HepG2 (cell line): ENCODE measurements at regions not wholly inside any gene's neighbourhood (a gene's known extent, or its start where the extent isn't known, plus 50 kb on each side); places are given as distances from the start of the nearest gene placed in this dataset.

ENCODE experiments used
- ATAC-seq: fragments of 200-7000 bp; cut with Tn5 transposase; 3 replicates; pipeline ENCODE4 v1.9.1; 2020; ENCODE audit warnings: mild to moderate bottlenecking, moderate library complexity
- BruUV-seq: library from RNA; stranded (reverse); fragments of 400-500 nt; replicated peaks from 2 replicates; lab custom pipeline; 2021; lab: Mats Ljungman, UMichigan
- CTCF ChIA-PET: fragments of 300-600 bp; formaldehyde crosslinking; extraction: SDS; loops from one replicate; lab custom pipeline; 2021; ENCODE audit warnings: low total read pairs, inconsistent platforms, low intra/inter-chr PET ratio; lab: Yijun Ruan, JAX
- POLR2A ChIA-PET: fragments of 350-600 bp; sonication (Branson Sonifier 250); formaldehyde crosslinking; loops from one replicate; lab custom pipeline; 2020; ENCODE audit warnings: antibody characterized with exemption, inconsistent platforms; lab: Yijun Ruan, JAX
- DNase-seq: peaks from one replicate; pipeline ENCODE4 v3.0.0-alpha.2; 2015; ENCODE audit warnings: low spot score
- FAIRE-seq: peaks from 3 replicates; lab custom pipeline; 2011; peaks lifted over from hg19 to GRCh38; lab: Jason Lieb, UNC
- H2AFZ ChIP-seq: one replicate; pipeline ENCODE4 v1.6.1; 2011; ENCODE audit warnings: low read length, inconsistent platforms
- H3K27ac ChIP-seq: fragments of 300-600 bp; 3 replicates; pipeline ENCODE4 v1.8.0; 2011; ENCODE audit warnings: mixed run types, mild to moderate bottlenecking, mixed read lengths, low read length, inconsistent platforms; ENCODE audit not compliant: insufficient read depth; ENCODE audit errors: extremely low read length
- H3K27me3 ChIP-seq, 2 experiments: fragments of 200-600 bp in 1 of 2; 2 replicates in 1 of 2; 3 replicates in 1 of 2; pipeline versions ENCODE4 v1.6.0 to v1.8.0; 2011; ENCODE audit warnings: low read length in 2 of 2, mild to moderate bottlenecking in 2 of 2, moderate library complexity in 2 of 2, inconsistent platforms in 1 of 2; ENCODE audit not compliant: insufficient read depth in 2 of 2, control insufficient read depth in 1 of 2
- H3K36me3 ChIP-seq, 2 experiments: fragments of 200-600 bp in 1 of 2; replicated peaks in 1 of 2; 2 replicates in 1 of 2; 3 replicates in 1 of 2; pipeline versions ENCODE4 v1.5.1 to v1.8.0; 2011; ENCODE audit warnings: low read length in 2 of 2, inconsistent platforms in 1 of 2; ENCODE audit not compliant: insufficient read depth in 2 of 2, control insufficient read depth in 1 of 2
- H3K4me1 ChIP-seq: 2 replicates; pipeline ENCODE4 v1.5.1; 2012; ENCODE audit warnings: low read length, inconsistent platforms; ENCODE audit not compliant: insufficient read depth
- H3K4me2 ChIP-seq: 2 replicates; pipeline ENCODE4 v1.6.0; 2011; ENCODE audit warnings: low read depth, low read length, inconsistent platforms
- H3K4me3 ChIP-seq, 3 experiments: fragments of 200-600 bp in 1 of 3; sonication (generic), shearing (Covaris generic) in 1 of 3; replicated peaks in 1 of 3; 2 replicates each; pipeline ENCODE4 v1.5.1; 2011 to 2016; ENCODE audit warnings: low read length in 3 of 3, inconsistent platforms in 2 of 3, low read depth in 2 of 3, mild to moderate bottlenecking in 2 of 3, control low read depth in 1 of 3, mixed read lengths in 1 of 3; ENCODE audit not compliant: insufficient read depth in 1 of 3
- H3K79me2 ChIP-seq: one replicate; pipeline ENCODE4 v1.6.1; 2011; ENCODE audit warnings: low read length, inconsistent platforms; ENCODE audit not compliant: insufficient read depth
- H3K9ac ChIP-seq: 2 replicates; pipeline ENCODE4 v1.6.0; 2011; ENCODE audit warnings: mild to moderate bottlenecking, low read depth, low read length, inconsistent platforms; ENCODE audit not compliant: insufficient read depth
- H3K9me3 ChIP-seq: 2 replicates; pipeline ENCODE4 v1.5.1; 2012; ENCODE audit warnings: mild to moderate bottlenecking, low read length
- H4K20me1 ChIP-seq: 2 replicates; pipeline ENCODE4 v1.6.0; 2011; ENCODE audit warnings: inconsistent platforms, mild to moderate bottlenecking, low read length, moderate library complexity; ENCODE audit not compliant: insufficient read depth
- CHCHD3 ChIP-seq: sonication (generic); formaldehyde crosslinking; IDR thresholded peaks from 2 replicates; pipeline ENCODE4 v1.8.0; 2022; ENCODE audit warnings: mild to moderate bottlenecking, missing genetic modification reagents, moderate library complexity
- HDAC6 ChIP-seq: fragments of 200-600 bp; sonication (generic); IDR thresholded peaks from 2 replicates; pipeline ENCODE4 v1.7.0; 2017; ENCODE audit warnings: mild to moderate bottlenecking, antibody characterized with exemption, low read length, low read depth
- NFIB ChIP-seq: sonication (generic); formaldehyde crosslinking; IDR thresholded peaks from 2 replicates; pipeline ENCODE4 v1.9.0; 2021; ENCODE audit warnings: missing genetic modification reagents, mild to moderate bottlenecking, borderline replicate concordance
- NFRKB ChIP-seq: fragments of 450-650 bp; IDR thresholded peaks from 2 replicates; pipeline ENCODE4 v1.6.1; 2017
- PTBP1 ChIP-seq: fragments of 200-400 bp; formaldehyde crosslinking; IDR thresholded peaks from 2 replicates; pipeline ENCODE4 v1.6.1; 2018; ENCODE audit warnings: low read length, low read depth; ENCODE audit not compliant: poor library complexity, severe bottlenecking
- RARG ChIP-seq: sonication (generic); formaldehyde crosslinking; IDR thresholded peaks from 2 replicates; pipeline ENCODE4 v1.4.0; 2020; ENCODE audit warnings: low read depth, mild to moderate bottlenecking, missing genetic modification reagents
- SAP130 ChIP-seq: IDR thresholded peaks from 2 replicates; pipeline ENCODE4 v1.6.1; 2016; ENCODE audit warnings: low read depth
- WGBS: methylation state at CpG from one replicate; pipeline ENCODE4 v1.1.6; 2017; ENCODE audit warnings: low lambda C conversion rate; 5-methylcytosine and 5-hydroxymethylcytosine counted together
- in situ Hi-C: cut with HindIII; loops from 2 replicates; pipeline ENCODE4 v1.10.0; 2017; ENCODE audit warnings: low pct_unique_long_range_greater_than_20kb; ENCODE audit not compliant: extremely low pct_ligation_motif_present
- intact Hi-C: fragments of 100-400 bp; cut with micrococcal nuclease; formaldehyde crosslinking; loops from one replicate; pipeline ENCODE4 v1.10.0; 2022; ENCODE audit not compliant: unreplicated experiment
- TF ChIP-seq, protein P1 (sequence below): sonication (generic); formaldehyde crosslinking; IDR thresholded peaks from 2 replicates; pipeline ENCODE4 v1.4.0; 2020; ENCODE audit warnings: low read depth, missing genetic modification reagents
- TF ChIP-seq, protein P2 (sequence below): IDR thresholded peaks from 2 replicates; pipeline ENCODE4 v1.6.1; 2016; ENCODE audit warnings: missing genetic modification reagents, missing compliant biosample characterization

DNA sequence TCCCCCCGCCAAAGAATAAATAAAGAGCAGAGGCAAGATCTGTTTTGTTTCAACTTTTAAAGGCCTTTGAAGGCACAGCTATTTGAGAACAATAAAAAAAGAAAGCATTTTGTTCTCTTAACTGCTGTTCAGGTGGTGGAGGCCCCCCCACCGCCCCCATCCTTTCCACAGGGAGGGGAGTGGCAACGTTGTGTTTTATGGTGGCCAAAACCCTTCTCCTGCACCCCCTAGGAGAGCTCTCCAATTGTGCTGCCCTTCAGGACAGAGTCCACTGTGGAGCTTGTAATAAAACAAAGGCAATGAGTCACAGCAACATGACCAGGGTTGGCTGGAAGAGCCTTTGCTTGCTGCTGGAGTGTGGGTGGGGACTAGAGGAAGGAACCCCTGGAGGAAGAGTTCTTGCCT, 987.9 kb downstream of the KCNMA1 start:
- intact Hi-C loops, result no loop called here
- Histone ChIP-seq H3K4me3 (no peak overlapping the region), H3K79me2 (no peaks in the 10 kb centered on the region), H2AFZ (no peak overlapping the region), H3K9ac (no peak overlapping the region), H3K36me3 (no peaks in the 10 kb centered on the region), H3K4me1 (no peaks in the 10 kb centered on the region), H3K27me3 (peaks cover 0 to 5% of the 10 kb centered on the region in 2 experiments; a peak in 1 of 5 replicates), H3K27ac (no peak overlapping the region), H3K4me2 (no peak overlapping the region), H3K9me3 (no peaks in the 10 kb centered on the region), H4K20me1 (no peaks in the 10 kb centered on the region)
- ChIA-PET POLR2A (no interaction called here), CTCF (no interaction called here)
- TF ChIP-seq NFIB (CRISPR knock-in tag), result no peak
- TF ChIP-seq, protein P1, sequence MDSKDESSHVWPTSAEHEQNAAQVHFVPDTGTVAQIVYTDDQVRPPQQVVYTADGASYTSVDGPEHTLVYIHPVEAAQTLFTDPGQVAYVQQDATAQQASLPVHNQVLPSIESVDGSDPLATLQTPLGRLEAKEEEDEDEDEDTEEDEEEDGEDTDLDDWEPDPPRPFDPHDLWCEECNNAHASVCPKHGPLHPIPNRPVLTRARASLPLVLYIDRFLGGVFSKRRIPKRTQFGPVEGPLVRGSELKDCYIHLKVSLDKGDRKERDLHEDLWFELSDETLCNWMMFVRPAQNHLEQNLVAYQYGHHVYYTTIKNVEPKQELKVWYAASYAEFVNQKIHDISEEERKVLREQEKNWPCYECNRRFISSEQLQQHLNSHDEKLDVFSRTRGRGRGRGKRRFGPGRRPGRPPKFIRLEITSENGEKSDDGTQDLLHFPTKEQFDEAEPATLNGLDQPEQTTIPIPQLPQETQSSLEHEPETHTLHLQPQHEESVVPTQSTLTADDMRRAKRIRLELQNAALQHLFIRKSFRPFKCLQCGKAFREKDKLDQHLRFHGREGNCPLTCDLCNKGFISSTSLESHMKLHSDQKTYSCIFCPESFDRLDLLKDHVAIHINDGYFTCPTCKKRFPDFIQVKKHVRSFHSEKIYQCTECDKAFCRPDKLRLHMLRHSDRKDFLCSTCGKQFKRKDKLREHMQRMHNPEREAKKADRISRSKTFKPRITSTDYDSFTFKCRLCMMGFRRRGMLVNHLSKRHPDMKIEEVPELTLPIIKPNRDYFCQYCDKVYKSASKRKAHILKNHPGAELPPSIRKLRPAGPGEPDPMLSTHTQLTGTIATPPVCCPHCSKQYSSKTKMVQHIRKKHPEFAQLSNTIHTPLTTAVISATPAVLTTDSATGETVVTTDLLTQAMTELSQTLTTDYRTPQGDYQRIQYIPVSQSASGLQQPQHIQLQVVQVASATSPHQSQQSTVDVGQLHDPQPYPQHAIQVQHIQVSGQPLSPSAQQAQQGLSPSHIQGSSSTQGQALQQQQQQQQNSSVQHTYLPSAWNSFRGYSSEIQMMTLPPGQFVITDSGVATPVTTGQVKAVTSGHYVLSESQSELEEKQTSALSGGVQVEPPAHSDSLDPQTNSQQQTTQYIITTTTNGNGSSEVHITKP, result no peak
- TF ChIP-seq CHCHD3, result no peak
- FAIRE-seq (no peak), DNase-seq (no peak), ATAC-seq (no peak; the same call in 2 of the 3 replicates)
- WGBS, result 5% methylated on average over 3 of the region's 3 CpGs
- BruUV-seq, result no TSS peak
- in situ Hi-C loops, result no loop called here

DNA sequence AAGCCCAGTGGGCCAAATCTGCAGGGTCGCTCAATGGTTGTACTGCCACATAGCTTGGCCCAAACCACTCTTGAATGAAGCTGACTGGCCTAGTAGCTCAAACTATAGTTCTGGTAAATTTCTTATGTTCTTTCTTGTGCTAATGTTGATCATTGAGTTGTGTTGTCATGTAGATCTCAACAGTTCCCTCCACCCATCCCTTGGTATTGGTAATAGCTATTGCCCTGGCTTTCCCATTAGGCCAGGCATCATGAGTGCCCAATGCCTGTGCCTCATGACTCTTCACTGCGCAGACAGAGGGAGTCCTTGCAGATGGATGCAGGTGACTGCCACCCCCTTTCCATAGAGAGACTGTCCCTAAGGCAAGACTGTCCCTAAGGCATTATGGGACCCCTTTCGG, 988.4 kb downstream of the KCNMA1 start:
- TF ChIP-seq, protein P2, sequence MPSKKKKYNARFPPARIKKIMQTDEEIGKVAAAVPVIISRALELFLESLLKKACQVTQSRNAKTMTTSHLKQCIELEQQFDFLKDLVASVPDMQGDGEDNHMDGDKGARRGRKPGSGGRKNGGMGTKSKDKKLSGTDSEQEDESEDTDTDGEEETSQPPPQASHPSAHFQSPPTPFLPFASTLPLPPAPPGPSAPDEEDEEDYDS, result no peak
- TF ChIP-seq SAP130 (CRISPR knock-in tag), result no peak
- TF ChIP-seq PTBP1, result no peak
- no peak for TF ChIP-seq NFRKB
- no peak for TF ChIP-seq RARG
- TF ChIP-seq HDAC6, result no peak
- WGBS, result 32% methylated on average over 3 of the region's 3 CpGs
- DNase-seq (no peak), ATAC-seq (no peak), FAIRE-seq (no peak)
- in situ Hi-C loops (no loop called here), intact Hi-C loops (no loop called here)
- no TSS peak for BruUV-seq
- Histone ChIP-seq H3K36me3 (no peaks in the 10 kb centered on the region), H2AFZ (no peak overlapping the region), H4K20me1 (no peaks in the 10 kb centered on the region), H3K79me2 (no peaks in the 10 kb centered on the region), H3K9me3 (no peaks in the 10 kb centered on the region), H3K4me1 (no peaks in the 10 kb centered on the region), H3K4me3 (no peak overlapping the region), H3K27me3 (peaks cover 0 to 5% of the 10 kb centered on the region in 2 experiments; a peak in 1 of 5 replicates), H3K9ac (no peak overlapping the region), H3K4me2 (no peak overlapping the region), H3K27ac (no peak overlapping the region)
- ChIA-PET CTCF (no interaction called here), POLR2A (no interaction called here)
